Stomach smooth muscle (tissue), 2 donors: ENCODE measurements at regions not wholly inside any gene's neighbourhood (a gene's known extent, or its start where the extent isn't known, plus 50 kb on each side); places are given as distances from the start of the nearest gene placed in this dataset.

Source experiments
- H3K27ac ChIP-seq: one replicate; pipeline ENCODE4 v1.7.0; 2013; ENCODE audit warnings: mild to moderate bottlenecking, low read length, inconsistent platforms
- H3K27me3 ChIP-seq, 2 donors: one replicate each; pipeline ENCODE4 v1.7.0; 2013; ENCODE audit warnings: low read length in 2 of 2; ENCODE audit not compliant: insufficient read depth in 2 of 2, control insufficient read depth in 1 of 2
- H3K36me3 ChIP-seq, 2 donors: one replicate each; pipeline ENCODE4 v1.7.0; 2013; ENCODE audit warnings: low read length in 2 of 2; ENCODE audit not compliant: control insufficient read depth in 2 of 2, insufficient read depth in 2 of 2
- H3K4me1 ChIP-seq: one replicate; pipeline ENCODE4 v1.7.0; 2013; ENCODE audit warnings: low read length; ENCODE audit not compliant: control insufficient read depth, insufficient read depth
- H3K4me3 ChIP-seq, 2 donors: one replicate each; pipeline ENCODE4 v1.7.0; 2013; ENCODE audit warnings: low read length in 2 of 2
- H3K9ac ChIP-seq, 2 donors: one replicate each; pipeline ENCODE4 v1.7.0; 2013; ENCODE audit warnings: low read length in 2 of 2, mild to moderate bottlenecking in 1 of 2
- H3K9me3 ChIP-seq, 2 donors: one replicate each; pipeline ENCODE4 v1.7.0; 2013; ENCODE audit warnings: low read length in 2 of 2; ENCODE audit not compliant: control insufficient read depth in 2 of 2
- donor health status: healthy.
- donor health status: Pancreatic carcinoma.

DNA sequence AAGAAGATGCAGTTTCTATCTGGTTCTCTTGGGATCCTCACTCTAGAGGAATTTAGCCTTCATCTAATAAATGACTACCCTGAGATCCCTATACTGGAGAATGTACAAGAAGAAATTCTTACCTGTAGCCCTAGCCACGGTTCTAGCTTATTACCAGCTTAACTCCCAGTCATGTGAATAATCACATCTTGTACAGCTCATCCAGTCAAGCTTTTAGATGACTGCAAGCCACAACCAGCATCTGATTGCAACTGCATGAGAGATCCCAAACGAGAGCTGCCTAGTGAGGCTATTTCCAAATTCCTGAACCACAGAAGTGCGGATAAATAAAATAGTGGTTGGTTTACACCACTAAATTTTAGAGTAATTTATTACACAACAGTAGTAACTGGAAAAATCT lies 196.0 kb upstream of the CPHXL start:
- no peak overlapping the region for H3K4me3 ChIP-seq
- H3K36me3 ChIP-seq: no peaks in the 10 kb centered on the region
- H3K27me3 ChIP-seq: no peaks in the 10 kb centered on the region
- H3K9me3 ChIP-seq: no peaks in the 10 kb centered on the region
- H3K9ac ChIP-seq: no peak overlapping the region
- no peaks in the 10 kb centered on the region for H3K4me1 ChIP-seq
- H3K27ac ChIP-seq: no peak overlapping the region

DNA sequence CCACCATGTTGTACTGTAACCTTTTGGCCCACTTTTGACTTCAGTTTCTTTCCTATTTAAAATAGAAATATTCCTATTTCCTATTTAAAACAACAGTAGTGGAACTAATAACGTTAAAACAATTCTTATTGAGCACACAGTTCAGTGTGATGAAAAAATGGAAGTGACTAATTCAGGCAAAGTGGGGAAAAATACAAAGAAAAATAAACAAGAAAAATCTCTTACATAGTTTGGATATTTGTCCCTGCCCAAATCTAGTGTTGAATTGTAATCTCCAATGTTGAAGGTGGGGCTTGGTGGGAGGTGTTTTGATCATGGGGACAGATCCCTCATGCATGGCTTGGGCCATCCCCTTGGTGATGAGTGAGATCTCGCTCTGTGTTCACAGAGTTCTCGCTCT lies 198.1 kb upstream of the CPHXL start:
- Histone ChIP-seq H3K4me3 (no peak overlapping the region), H3K9ac (no peak overlapping the region), H3K36me3 (no peaks in the 10 kb centered on the region), H3K4me1 (no peaks in the 10 kb centered on the region), H3K27me3 (no peaks in the 10 kb centered on the region), H3K9me3 (no peaks in the 10 kb centered on the region), H3K27ac (no peak overlapping the region)

DNA sequence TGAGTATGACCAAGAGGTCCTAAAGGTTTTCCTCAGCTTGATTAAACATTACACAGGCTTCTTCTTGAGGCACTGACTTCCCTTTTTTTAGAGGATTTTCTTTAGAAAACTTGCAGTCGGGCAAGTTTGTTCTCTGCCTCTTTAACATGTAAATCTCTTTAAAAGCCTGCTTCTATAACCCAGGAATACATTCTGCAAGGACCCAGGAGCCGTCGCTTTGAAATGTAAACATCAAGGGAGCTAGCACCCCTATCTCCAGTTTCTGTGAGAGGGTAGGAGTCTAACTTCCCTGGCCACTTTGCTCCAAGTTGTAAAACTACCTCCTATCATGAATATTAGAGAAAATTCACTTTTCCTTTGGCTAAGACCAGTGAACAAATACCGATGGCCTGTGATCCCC lies 201.5 kb upstream of the CPHXL start:
- Histone ChIP-seq H3K4me1 (no peaks in the 10 kb centered on the region), H3K27ac (no peak overlapping the region), H3K36me3 (no peaks in the 10 kb centered on the region), H3K9ac (no peak overlapping the region), H3K4me3 (no peak overlapping the region), H3K27me3 (no peaks in the 10 kb centered on the region), H3K9me3 (peaks cover 0 to 4% of the 10 kb centered on the region in 2 donors)

DNA sequence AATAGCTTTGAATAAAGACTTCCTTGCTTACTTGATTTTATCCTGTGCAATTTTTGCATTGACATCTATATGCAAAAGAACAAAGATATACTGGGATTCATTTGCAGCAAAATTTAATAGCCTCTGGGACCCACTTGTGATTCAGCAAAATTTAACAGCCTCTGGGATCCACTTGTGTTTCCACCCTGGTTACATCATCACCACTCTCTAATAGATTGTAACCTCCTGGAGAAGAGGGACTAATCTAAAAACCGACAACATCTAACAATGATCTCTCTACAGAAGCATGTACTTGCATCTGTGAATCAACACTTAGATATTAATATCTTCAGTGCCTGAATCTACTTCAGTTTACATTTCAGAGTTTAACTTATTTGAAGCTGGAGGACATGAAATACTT lies 202.0 kb upstream of the CPHXL start:
- Histone ChIP-seq H3K4me1 (no peaks in the 10 kb centered on the region), H3K4me3 (no peak overlapping the region), H3K9ac (no peak overlapping the region), H3K27ac (no peak overlapping the region), H3K27me3 (no peaks in the 10 kb centered on the region), H3K9me3 (peaks cover 0 to 4% of the 10 kb centered on the region in 2 donors), H3K36me3 (no peaks in the 10 kb centered on the region)

DNA sequence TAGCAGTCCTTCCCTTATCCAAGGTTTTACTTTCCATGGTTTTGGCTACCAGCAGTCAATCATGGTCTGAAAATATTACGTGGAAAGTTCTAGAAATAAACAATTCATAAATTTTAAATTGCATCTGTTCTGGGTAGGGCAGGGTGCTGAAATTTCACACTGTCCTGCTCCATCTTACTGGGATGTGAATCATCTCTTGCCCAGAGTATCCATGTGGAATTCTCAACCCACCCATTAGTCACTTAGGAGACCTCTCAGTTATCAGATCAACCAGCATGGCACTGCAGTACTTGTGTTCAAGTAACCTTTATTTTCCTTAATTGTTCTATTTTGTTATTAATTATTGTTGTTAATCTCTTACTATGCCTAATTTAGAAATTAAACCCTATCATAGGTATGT lies 202.8 kb upstream of the CPHXL start:
- H3K4me1 ChIP-seq: no peaks in the 10 kb centered on the region
- H3K4me3 ChIP-seq: no peak overlapping the region
- peaks cover 0 to 4% of the 10 kb centered on the region in 2 donors for H3K9me3 ChIP-seq
- H3K36me3 ChIP-seq: no peaks in the 10 kb centered on the region
- H3K9ac ChIP-seq: no peak overlapping the region
- no peak overlapping the region for H3K27ac ChIP-seq
- H3K27me3 ChIP-seq: no peaks in the 10 kb centered on the region

DNA sequence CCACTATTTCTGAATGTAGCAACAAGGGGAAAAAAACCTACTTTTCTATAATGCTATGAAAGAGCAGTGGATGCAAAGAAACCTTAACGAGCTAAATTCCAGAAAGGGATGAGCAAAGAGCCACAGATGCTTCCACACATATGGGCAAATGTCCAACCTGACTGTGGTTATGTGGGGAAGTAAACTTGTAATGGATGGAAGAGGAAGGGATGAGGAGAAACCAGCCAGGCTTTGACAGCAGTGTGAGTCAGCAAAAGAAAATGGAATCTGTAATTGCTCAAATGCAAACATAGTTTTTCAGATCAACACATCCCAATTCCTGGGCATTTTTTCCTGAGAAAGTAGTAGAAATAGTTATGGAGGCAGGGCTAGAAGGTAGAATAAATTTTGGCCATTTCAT lies 204.8 kb upstream of the CPHXL start:
- H3K9ac ChIP-seq: no peak overlapping the region
- no peaks in the 10 kb centered on the region for H3K36me3 ChIP-seq
- peaks cover 0 to 4% of the 10 kb centered on the region in 2 donors for H3K9me3 ChIP-seq
- H3K27ac ChIP-seq: no peak overlapping the region
- no peaks in the 10 kb centered on the region for H3K27me3 ChIP-seq
- H3K4me3 ChIP-seq: no peak overlapping the region
- H3K4me1 ChIP-seq: no peaks in the 10 kb centered on the region

DNA sequence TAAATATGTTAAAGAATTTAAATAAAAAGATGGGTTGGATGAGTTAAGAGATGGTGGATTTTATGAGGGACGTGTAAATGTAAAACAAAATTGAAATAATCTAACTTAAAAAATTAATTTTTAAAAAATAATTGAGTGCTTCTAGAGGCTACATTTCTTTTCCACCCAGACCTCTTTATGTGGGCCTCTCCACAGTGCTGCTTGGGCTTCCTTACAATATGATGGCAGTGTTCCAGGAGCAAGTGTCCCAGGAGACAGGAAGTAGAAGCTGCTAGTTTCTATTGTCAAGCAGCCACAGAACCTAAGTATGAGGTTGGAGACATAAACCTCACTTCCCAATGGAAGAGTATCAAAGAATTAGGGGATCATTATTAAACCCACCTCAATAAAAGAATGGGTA lies 205.7 kb upstream of the CPHXL start:
- no peaks in the 10 kb centered on the region for H3K4me1 ChIP-seq

DNA sequence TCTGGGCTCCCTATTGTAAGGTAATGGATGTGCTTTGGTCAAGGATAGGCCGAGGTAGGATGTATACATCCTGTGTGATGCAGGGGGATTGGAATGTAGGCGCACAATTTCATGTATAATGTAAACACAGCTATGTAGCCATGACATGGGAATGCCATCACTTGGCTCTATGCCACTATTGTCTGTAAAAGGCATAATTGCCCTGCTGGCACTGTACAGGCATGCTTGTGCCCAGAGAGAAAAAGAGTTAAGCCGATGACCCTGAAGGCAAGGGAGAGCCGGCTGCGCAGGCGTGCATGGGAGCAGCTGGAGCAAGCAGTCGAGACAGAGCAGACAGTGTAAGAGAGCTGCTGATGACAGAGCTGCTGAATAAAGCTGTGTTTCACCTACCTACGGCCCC lies 212.5 kb upstream of the CPHXL start:
- no peaks in the 10 kb centered on the region for H3K9me3 ChIP-seq
- H3K4me3 ChIP-seq: no peak overlapping the region
- no peak overlapping the region for H3K9ac ChIP-seq
- H3K36me3 ChIP-seq: no peaks in the 10 kb centered on the region
- no peak overlapping the region for H3K27ac ChIP-seq
- H3K27me3 ChIP-seq: no peaks in the 10 kb centered on the region
- H3K4me1 ChIP-seq: no peaks in the 10 kb centered on the region

More for the DNA sequence above, 205.7 kb upstream of the CPHXL start:
- Histone ChIP-seq H3K36me3 (no peaks in the 10 kb centered on the region), H3K9me3 (peaks cover 0 to 4% of the 10 kb centered on the region in 2 donors), H3K27ac (no peak overlapping the region), H3K27me3 (no peaks in the 10 kb centered on the region), H3K4me3 (no peak overlapping the region), H3K9ac (no peak overlapping the region)

DNA sequence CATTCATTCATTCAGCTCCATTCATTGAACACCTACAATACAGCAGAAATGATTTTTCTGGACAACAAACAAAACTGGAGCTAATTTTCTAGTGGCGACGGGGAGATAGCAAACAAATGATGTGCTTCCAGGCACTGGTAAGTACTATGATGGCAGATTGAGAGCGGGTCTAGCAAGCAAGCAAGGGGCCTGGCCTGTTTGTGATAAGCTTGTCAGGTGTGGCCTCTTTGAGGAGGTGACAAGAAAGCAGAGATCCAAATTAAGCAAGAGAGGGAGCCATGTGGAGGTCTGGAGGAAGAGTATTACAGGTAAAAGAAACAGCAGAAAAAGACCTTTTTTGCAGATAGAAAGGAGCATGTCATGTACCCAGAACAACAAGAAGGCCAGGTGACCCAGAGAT lies 216.1 kb upstream of the CPHXL start:
- H3K36me3 ChIP-seq: no peaks in the 10 kb centered on the region
- H3K4me3 ChIP-seq: no peak overlapping the region
- H3K9ac ChIP-seq: no peak overlapping the region
- H3K9me3 ChIP-seq: no peaks in the 10 kb centered on the region
- H3K27me3 ChIP-seq: no peaks in the 10 kb centered on the region
- no peak overlapping the region for H3K27ac ChIP-seq
- no peaks in the 10 kb centered on the region for H3K4me1 ChIP-seq

DNA sequence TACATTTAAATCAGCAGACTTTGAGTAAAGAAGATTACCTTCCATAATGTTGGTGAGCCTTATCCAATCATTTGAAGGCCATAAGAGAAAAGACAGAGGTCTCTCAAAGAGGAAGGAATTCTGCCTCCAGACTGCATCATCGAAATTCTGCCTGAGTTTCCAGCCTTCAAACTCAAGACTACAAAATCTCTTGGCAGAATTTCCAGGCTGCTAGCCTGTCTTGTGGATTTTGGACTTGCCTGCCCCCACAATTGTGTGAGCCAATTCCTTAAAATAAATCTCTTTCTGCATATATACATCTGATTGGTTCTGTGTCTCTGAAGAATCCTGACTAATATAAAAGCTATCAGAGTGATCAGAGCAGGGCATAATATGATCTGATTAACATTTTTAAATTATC lies 216.6 kb upstream of the CPHXL start:
- Histone ChIP-seq H3K27me3 (no peaks in the 10 kb centered on the region), H3K4me3 (no peak overlapping the region), H3K9me3 (no peaks in the 10 kb centered on the region), H3K27ac (no peak overlapping the region), H3K9ac (no peak overlapping the region), H3K36me3 (no peaks in the 10 kb centered on the region), H3K4me1 (no peaks in the 10 kb centered on the region)

DNA sequence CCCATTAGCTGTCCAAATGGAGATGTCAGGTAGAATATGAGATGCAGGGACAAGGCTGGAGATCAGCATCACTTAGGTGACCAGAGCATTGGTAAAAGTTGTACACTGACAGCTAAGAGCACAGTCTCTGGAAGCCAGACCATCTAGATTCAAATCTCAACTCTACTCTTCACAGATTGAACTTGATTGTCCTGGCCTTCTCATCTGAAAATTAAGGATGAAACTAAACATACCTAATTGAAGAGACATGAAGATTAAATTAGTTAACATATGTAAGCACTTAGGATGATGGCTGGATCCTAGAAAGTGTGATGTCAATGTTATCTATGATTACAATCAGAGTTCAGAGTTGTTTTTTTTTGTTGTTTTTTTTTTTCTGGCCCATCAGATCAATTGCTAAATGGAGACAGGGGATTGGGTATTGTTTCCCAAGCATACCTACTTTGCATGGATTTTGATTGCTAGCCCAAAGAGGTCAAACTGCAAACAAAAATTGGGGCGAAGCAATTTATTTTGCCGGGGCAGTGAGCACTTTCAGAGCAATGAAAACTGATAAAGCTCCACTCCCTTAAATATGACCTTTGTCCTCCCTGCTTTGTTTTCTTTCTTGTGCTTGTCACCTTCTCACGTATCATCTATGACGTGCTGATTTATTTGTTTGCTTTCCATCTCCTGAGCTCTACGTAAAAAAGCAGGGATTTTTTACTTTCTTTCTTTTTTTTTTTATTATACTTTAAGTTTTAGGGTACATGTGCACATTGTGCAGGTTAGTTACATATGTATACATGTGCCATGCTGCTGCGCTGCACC lies 217.6 kb upstream of the CPHXL start:
- Histone ChIP-seq H3K9me3 (no peaks in the 10 kb centered on the region), H3K27me3 (no peaks in the 10 kb centered on the region), H3K27ac (no peak overlapping the region), H3K9ac (no peak overlapping the region), H3K4me1 (no peaks in the 10 kb centered on the region), H3K4me3 (no peak overlapping the region), H3K36me3 (no peaks in the 10 kb centered on the region)
